A549 (cell line): ENCODE measurements at regions not wholly inside any gene's neighbourhood (a gene's known extent, or its start where the extent isn't known, plus 50 kb on each side); places are given as distances from the start of the nearest gene placed in this dataset.

Source experiments
- ATAC-seq, 2 experiments: fragments of 200-7000 bp in 1 of 2; fragments of >200 bp in 1 of 2; cut with Nextera tagmentation in 1 of 2; cut with Tn5 transposase in 1 of 2; 3 replicates each; pipeline versions ENCODE4 v1.8.0 to v1.9.1; 2018 to 2020; ENCODE audit warnings: mild to moderate bottlenecking in 1 of 2, moderate library complexity in 1 of 2
- CTCF ChIA-PET: fragments of 300-600 bp; sonication (Branson Sonifier 250); formaldehyde crosslinking; extraction: SDS; loops from one replicate; lab custom pipeline; 2021; ENCODE audit warnings: antibody characterized with exemption, inconsistent platforms; lab: Yijun Ruan, JAX
- POLR2A ChIA-PET: fragments of 350-600 bp; formaldehyde crosslinking; extraction: SDS; loops from one replicate; lab custom pipeline; 2021; ENCODE audit warnings: antibody characterized with exemption, inconsistent platforms; lab: Yijun Ruan, JAX
- DNase-seq, 2 experiments: peaks; one replicate each; pipeline versions ENCODE4 v3.0.0 to v3.0.0-alpha.2; 2011 to 2016; ENCODE audit warnings: low read depth in 1 of 2, low spot score in 1 of 2
- FAIRE-seq: peaks from 2 replicates; lab custom pipeline; 2011; peaks lifted over from hg19 to GRCh38; lab: Jason Lieb, UNC
- H3K27ac ChIP-seq, 2 experiments: fragments of >200 bp; sonication (Bioruptor Twin); formaldehyde crosslinking; 3 replicates each; pipeline ENCODE4 v1.5.1; 2016 to 2017
- H3K4me1 ChIP-seq: fragments of >200 bp; sonication (Bioruptor Twin); formaldehyde crosslinking; 3 replicates; pipeline ENCODE4 v1.6.1; 2016
- H3K4me2 ChIP-seq: fragments of >200 bp; sonication (Bioruptor Twin); formaldehyde crosslinking; 3 replicates; pipeline ENCODE4 v1.6.1; 2016
- H3K4me3 ChIP-seq: fragments of >200 bp; sonication (Bioruptor Twin); formaldehyde crosslinking; 3 replicates; pipeline ENCODE4 v1.5.1; 2016
- H3K9me3 ChIP-seq: fragments of >200 bp; sonication (Bioruptor Twin); formaldehyde crosslinking; 3 replicates; pipeline ENCODE4 v1.6.1; 2016
- CEBPB ChIP-seq, 2 experiments: fragments of >200 bp in 1 of 2; sonication (Bioruptor Twin) in 1 of 2; formaldehyde crosslinking in 1 of 2; IDR thresholded peaks; 2 replicates each; pipeline ENCODE4 v1.6.1; 2012 to 2016
- CHD4 ChIP-seq: fragments of 200-600 bp; sonication (generic); IDR thresholded peaks from 2 replicates; pipeline ENCODE4 v1.6.1; 2016; ENCODE audit warnings: antibody characterized with exemption, mild to moderate bottlenecking, borderline replicate concordance
- EHF ChIP-seq: fragments of 250-450 bp; sonication (Bioruptor Pico); IDR thresholded peaks from 2 replicates; pipeline ENCODE4 v1.5.0; 2020; ENCODE audit warnings: mild to moderate bottlenecking
- FOSL2 ChIP-seq, 2 experiments: fragments of 450-650 bp in 1 of 2; fragments of >200 bp in 1 of 2; sonication (Bioruptor Twin) in 1 of 2; formaldehyde crosslinking; IDR thresholded peaks; 2 replicates each; pipeline versions ENCODE4 v1.5.0 to v1.6.1; 2016 to 2020; ENCODE audit warnings: mild to moderate bottlenecking in 1 of 2, moderate library complexity in 1 of 2
- GATA3 ChIP-seq: IDR thresholded peaks from 2 replicates; pipeline ENCODE4 v1.6.1; 2012; ENCODE audit warnings: borderline replicate concordance
- HOXA7 ChIP-seq: fragments of 250-450 bp; sonication (Bioruptor Pico); IDR thresholded peaks from 2 replicates; pipeline ENCODE4 v1.5.0; 2020; ENCODE audit warnings: mild to moderate bottlenecking, moderate library complexity
- POLR2A ChIP-seq: IDR thresholded peaks from 2 replicates; pipeline ENCODE4 v1.6.1; 2012; ENCODE audit warnings: mild to moderate bottlenecking, low read length
- RARB ChIP-seq: fragments of 250-450 bp; sonication (Bioruptor Pico); IDR thresholded peaks from 2 replicates; pipeline ENCODE4 v1.8.0; 2021; ENCODE audit warnings: mild to moderate bottlenecking, moderate library complexity
- RCOR1 ChIP-seq: fragments of 150-350 bp; IDR thresholded peaks from 2 replicates; pipeline ENCODE4 v1.6.1; 2014; ENCODE audit warnings: antibody characterized with exemption, low read length, low read depth
- RFX5 ChIP-seq: fragments of 450-650 bp; IDR thresholded peaks from 2 replicates; pipeline ENCODE4 v1.7.1; 2014; ENCODE audit warnings: antibody characterized with exemption, mild to moderate bottlenecking, moderate library complexity
- SREBF2 ChIP-seq: fragments of 450-650 bp; IDR thresholded peaks from 2 replicates; pipeline ENCODE4 v1.6.1; 2014; ENCODE audit warnings: mild to moderate bottlenecking, moderate library complexity
- ZFP36 ChIP-seq: fragments of 450-650 bp; IDR thresholded peaks from 2 replicates; pipeline ENCODE4 v1.6.1; 2014; ENCODE audit warnings: borderline replicate concordance; ENCODE audit not compliant: partially characterized antibody
- ZNF302 ChIP-seq: fragments of 250-450 bp; sonication (Bioruptor Pico); IDR thresholded peaks from 2 replicates; pipeline ENCODE4 v1.9.0; 2021; ENCODE audit warnings: inconsistent platforms, mild to moderate bottlenecking, moderate library complexity
- WGBS: methylation state at CpG from one replicate; pipeline ENCODE4 v1.1.6; 2017; ENCODE audit errors: missing lambda C conversion rate; 5-methylcytosine and 5-hydroxymethylcytosine counted together
- TF ChIP-seq, protein P1 (sequence below): fragments of 200-600 bp; sonication (generic); IDR thresholded peaks from 2 replicates; pipeline ENCODE4 v1.6.1; 2016; ENCODE audit warnings: antibody characterized with exemption, mild to moderate bottlenecking, moderate library complexity
- TF ChIP-seq, protein P2 (sequence below): fragments of >200 bp; sonication (Bioruptor Twin); formaldehyde crosslinking; IDR thresholded peaks from 2 replicates; pipeline ENCODE4 v1.6.1; 2016
- TF ChIP-seq, protein P3 (sequence below): fragments of >200 bp; sonication (Bioruptor Twin); formaldehyde crosslinking; IDR thresholded peaks from 3 replicates; pipeline ENCODE4 v1.5.1; 2016
- TF ChIP-seq, protein P4 (sequence below): fragments of 250-450 bp; sonication (Bioruptor Pico); IDR thresholded peaks from 2 replicates; pipeline ENCODE4 v1.5.0; 2021; ENCODE audit warnings: mild to moderate bottlenecking, moderate library complexity, borderline replicate concordance
- TF ChIP-seq, protein P5 (sequence below): IDR thresholded peaks from 2 replicates; pipeline ENCODE4 v1.6.1; 2012

DNA sequence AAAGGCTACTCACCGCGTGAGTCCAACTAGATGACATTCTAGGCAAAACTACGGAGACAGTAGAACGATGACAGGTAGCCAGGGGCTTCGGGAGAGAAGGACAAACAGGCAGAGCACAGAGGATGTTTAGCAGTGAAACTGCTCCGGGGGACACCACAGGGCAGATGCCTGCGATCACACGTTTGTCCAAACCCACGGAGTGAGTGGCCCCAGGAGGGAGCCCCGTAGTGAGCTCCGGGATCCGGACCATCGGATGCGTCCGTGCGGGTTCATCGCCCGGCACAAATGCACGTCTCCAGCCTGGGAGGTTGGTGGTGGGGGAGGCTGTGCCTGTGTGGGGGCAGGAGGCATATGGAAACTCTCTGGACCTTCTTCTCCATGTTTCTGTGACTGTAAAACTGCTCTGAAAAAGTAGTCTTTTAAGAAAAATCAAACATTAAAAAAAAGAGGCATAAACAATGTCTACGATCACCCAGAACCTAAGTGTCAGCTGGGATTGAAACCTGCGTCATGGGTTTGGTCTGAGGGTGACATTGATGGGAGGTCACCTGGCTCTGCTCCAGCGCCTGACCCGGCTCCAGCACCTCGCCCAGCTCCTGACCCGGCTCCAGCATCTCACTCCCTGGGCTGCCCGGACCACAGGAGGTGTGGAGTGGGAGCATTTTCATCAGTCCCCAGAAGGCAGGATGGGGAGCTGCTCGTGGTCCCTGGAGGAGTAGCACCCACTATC, 83.0 kb upstream of the CTDP1 start (continued):
- TF ChIP-seq, protein P1, sequence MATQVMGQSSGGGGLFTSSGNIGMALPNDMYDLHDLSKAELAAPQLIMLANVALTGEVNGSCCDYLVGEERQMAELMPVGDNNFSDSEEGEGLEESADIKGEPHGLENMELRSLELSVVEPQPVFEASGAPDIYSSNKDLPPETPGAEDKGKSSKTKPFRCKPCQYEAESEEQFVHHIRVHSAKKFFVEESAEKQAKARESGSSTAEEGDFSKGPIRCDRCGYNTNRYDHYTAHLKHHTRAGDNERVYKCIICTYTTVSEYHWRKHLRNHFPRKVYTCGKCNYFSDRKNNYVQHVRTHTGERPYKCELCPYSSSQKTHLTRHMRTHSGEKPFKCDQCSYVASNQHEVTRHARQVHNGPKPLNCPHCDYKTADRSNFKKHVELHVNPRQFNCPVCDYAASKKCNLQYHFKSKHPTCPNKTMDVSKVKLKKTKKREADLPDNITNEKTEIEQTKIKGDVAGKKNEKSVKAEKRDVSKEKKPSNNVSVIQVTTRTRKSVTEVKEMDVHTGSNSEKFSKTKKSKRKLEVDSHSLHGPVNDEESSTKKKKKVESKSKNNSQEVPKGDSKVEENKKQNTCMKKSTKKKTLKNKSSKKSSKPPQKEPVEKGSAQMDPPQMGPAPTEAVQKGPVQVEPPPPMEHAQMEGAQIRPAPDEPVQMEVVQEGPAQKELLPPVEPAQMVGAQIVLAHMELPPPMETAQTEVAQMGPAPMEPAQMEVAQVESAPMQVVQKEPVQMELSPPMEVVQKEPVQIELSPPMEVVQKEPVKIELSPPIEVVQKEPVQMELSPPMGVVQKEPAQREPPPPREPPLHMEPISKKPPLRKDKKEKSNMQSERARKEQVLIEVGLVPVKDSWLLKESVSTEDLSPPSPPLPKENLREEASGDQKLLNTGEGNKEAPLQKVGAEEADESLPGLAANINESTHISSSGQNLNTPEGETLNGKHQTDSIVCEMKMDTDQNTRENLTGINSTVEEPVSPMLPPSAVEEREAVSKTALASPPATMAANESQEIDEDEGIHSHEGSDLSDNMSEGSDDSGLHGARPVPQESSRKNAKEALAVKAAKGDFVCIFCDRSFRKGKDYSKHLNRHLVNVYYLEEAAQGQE, result no peak
- TF ChIP-seq EHF, result no peak

DNA sequence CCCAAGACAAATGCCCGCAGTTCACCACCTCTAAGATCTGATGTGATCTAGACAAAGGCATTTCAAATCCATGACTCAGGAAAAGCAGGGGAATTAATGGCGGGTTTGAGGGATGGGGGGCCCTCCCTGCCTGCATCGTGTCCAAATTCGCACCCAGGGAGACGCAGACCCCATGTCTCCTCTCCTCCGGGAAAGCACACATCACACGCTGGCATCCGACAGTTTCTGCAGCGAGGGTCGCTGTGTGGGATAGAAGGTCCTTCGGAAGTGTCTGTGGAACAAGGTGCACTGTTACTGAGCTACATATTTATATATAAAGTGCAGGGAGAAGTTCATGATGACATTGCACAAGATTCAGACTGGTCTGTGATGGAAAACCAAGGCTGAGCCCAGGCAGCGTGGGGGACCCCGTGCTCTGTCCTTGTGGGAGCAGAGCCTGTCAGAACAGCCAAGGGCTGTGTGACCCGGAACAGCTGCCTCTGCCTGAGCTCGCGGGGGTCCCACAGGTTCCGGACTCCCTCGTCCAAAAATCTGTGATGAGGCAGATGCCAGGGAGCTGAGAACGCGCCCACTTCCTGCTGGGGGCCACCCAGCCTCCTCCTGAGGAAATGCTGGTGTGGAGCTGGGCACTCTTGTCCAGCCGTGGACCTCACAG, 82.3 kb upstream of the CTDP1 start:
- no peak for TF ChIP-seq ZFP36
- TF ChIP-seq, protein P2, sequence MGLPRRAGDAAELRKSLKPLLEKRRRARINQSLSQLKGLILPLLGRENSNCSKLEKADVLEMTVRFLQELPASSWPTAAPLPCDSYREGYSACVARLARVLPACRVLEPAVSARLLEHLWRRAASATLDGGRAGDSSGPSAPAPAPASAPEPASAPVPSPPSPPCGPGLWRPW, result no peak
- TF ChIP-seq EHF, result no peak
- TF ChIP-seq RARB (CRISPR knock-in tag), result no peak
- TF ChIP-seq GATA3, result no peak
- no peak for TF ChIP-seq POLR2A
- TF ChIP-seq RCOR1, result no peak
- no peak for TF ChIP-seq CHD4
- TF ChIP-seq RFX5, result no peak
- TF ChIP-seq FOSL2 (IDR thresholded peaks at IDR 0.05), result no peak
- TF ChIP-seq FOSL2 (CRISPR knock-in tag; IDR thresholded peaks at IDR 0.05), result no peak
- TF ChIP-seq, protein P3, sequence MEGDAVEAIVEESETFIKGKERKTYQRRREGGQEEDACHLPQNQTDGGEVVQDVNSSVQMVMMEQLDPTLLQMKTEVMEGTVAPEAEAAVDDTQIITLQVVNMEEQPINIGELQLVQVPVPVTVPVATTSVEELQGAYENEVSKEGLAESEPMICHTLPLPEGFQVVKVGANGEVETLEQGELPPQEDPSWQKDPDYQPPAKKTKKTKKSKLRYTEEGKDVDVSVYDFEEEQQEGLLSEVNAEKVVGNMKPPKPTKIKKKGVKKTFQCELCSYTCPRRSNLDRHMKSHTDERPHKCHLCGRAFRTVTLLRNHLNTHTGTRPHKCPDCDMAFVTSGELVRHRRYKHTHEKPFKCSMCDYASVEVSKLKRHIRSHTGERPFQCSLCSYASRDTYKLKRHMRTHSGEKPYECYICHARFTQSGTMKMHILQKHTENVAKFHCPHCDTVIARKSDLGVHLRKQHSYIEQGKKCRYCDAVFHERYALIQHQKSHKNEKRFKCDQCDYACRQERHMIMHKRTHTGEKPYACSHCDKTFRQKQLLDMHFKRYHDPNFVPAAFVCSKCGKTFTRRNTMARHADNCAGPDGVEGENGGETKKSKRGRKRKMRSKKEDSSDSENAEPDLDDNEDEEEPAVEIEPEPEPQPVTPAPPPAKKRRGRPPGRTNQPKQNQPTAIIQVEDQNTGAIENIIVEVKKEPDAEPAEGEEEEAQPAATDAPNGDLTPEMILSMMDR, result no peak
- TF ChIP-seq, all 56 proteins: peak for 0
- Histone ChIP-seq H3K4me2 (no peak overlapping the region), H3K9me3 (no peaks in the 10 kb centered on the region; the same call in 2 of the 3 replicates), H3K4me1 (0 out of 3 replicates have a peak, but pooled peaks cover 4% of the 10 kb centered on the region), H3K27ac (no peak overlapping the region), H3K4me3 (no peak overlapping the region)
- WGBS, result 41% methylated on average over 11 of the region's 21 CpGs
- ChIA-PET CTCF (interaction anchor here (1.0 kb wide), 1 partner anchor 69 kb away, joined by 3 read pairs; no protein-coding TSS in a partner anchor), POLR2A (no interaction called here)
- DNase-seq, result no peak
- FAIRE-seq, result no peak
- ATAC-seq, result no peak; a peak in 1 of 6 replicates

DNA sequence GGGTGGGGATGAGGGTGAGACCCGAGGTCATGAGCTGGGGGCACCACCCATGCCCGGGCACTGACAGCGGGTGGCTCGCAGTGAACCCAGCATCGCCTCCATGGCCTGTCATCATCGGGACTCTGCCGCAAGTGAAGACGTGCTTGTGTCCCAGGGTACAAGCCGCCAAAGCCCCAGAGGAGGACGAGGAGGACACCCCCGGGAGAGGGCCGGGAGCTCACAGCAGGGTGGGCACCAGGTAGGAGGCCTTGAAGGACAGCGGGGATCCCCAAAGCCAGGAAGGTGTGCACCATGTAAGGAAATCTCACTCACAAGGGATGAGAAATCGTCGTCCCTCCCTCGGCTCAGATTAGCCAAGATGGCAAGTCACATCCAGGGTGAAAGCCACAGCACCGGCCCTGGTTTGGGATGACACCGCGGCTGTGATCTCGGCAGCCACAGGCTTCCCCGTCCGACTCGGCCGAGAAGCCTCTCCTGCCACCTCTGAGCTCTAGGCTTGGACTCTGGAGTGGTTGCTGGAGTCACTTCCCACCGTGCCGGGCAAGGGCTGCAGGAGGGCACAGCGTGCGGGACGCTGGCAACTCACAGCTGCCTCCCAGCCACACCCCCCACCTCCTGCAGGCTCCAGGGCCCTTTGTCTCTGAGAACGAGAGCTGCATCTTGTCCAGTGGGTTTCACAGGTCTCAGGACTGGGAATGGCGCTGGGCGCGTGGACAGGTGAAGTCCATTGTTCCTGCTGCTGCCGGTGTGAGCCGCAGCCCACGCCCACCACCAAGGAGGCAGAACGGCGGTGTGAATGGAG, 81.6 kb upstream of the CTDP1 start:
- DNase-seq, result no peak
- FAIRE-seq, result no peak
- CTCF ChIA-PET, result interaction anchor here (1.0 kb wide), 1 partner anchor 70 kb away, joined by 3 read pairs; no protein-coding TSS in a partner anchor
- TF ChIP-seq RFX5 (no peak), ZNF302 (CRISPR knock-in tag) (no peak), HOXA7 (CRISPR knock-in tag) (no peak), CEBPB (IDR thresholded peaks at IDR 0.05) (no peak), ZFP36 (no peak), SREBF2 (no peak)
- TF ChIP-seq, protein P4, sequence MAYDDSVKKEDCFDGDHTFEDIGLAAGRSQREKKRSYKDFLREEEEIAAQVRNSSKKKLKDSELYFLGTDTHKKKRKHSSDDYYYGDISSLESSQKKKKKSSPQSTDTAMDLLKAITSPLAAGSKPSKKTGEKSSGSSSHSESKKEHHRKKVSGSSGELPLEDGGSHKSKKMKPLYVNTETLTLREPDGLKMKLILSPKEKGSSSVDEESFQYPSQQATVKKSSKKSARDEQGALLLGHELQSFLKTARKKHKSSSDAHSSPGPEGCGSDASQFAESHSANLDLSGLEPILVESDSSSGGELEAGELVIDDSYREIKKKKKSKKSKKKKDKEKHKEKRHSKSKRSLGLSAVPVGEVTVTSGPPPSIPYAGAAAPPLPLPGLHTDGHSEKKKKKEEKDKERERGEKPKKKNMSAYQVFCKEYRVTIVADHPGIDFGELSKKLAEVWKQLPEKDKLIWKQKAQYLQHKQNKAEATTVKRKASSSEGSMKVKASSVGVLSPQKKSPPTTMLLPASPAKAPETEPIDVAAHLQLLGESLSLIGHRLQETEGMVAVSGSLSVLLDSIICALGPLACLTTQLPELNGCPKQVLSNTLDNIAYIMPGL (CRISPR knock-in tag), result no peak
- TF ChIP-seq, protein P5, sequence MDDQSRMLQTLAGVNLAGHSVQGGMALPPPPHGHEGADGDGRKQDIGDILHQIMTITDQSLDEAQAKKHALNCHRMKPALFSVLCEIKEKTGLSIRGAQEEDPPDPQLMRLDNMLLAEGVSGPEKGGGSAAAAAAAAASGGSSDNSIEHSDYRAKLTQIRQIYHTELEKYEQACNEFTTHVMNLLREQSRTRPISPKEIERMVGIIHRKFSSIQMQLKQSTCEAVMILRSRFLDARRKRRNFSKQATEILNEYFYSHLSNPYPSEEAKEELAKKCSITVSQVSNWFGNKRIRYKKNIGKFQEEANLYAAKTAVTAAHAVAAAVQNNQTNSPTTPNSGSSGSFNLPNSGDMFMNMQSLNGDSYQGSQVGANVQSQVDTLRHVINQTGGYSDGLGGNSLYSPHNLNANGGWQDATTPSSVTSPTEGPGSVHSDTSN, result no peak
- TF ChIP-seq, protein P1, result no peak

More for the DNA sequence above, 81.6 kb upstream of the CTDP1 start:
- H3K4me1 ChIP-seq, result 0 out of 3 replicates have a peak, but pooled peaks cover 4% of the 10 kb centered on the region
- WGBS, result 52% methylated on average over 16 of the region's 38 CpGs
- no peaks in the 10 kb centered on the region; the same call in 2 of the 3 replicates for H3K9me3 ChIP-seq
- no peak for ATAC-seq
- no peak overlapping the region for H3K4me3 ChIP-seq
- POLR2A ChIA-PET, result no interaction called here
- no peak overlapping the region for H3K27ac ChIP-seq
- no peak overlapping the region for H3K4me2 ChIP-seq
